ENCODE measurements at regions not wholly inside any gene's neighbourhood (a gene's known extent, or its start where the extent isn't known, plus 50 kb on each side); places are given as distances from the start of the nearest gene placed in this dataset.
"Not testable (repeated sequence)": the region's sequence is repeated elsewhere in the genome, so short reads cannot be mapped to it uniquely, and the experiment has no call there.

DNA sequence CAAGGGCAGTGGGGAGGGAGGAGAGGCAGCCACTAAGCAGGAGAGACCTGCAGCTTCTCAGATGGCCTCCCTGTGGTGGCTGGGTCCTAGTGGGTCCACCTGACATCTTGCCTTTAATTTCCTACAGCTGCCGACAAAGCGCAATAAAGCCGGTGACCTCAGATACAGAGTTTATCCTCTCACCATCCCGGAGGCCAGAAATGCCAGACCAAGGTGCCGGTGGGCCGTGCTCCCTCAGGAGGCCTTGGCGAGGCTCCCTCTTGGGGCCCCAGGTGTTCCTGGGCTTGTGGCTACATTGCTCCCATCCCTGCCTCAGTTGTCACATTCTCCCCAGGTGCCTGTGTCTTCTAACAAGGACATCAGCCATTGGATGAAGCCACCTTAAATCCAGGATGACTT is 103.0 kb downstream of the ADRA2C start:
- DNase-seq (ENCODE audit: low spot score in 2 of 2) (no peak), ATAC-seq (replicated peaks; ENCODE audit: extremely low read depth, poor library complexity, severe bottlenecking) (no peak)
- Mint-ChIP-seq H3K36me3 (ENCODE audit: insufficient read depth) (peaks cover 1% of the 10 kb centered on the region), H3K27me3 (peaks cover 71% of the 10 kb centered on the region), H3K4me3 (no peak overlapping the region), H3K9me3 (no peaks in the 10 kb centered on the region), H3K27ac (ENCODE audit: low read depth) (no peak overlapping the region), H3K4me1 (peaks cover 20% of the 10 kb centered on the region)

DNA sequence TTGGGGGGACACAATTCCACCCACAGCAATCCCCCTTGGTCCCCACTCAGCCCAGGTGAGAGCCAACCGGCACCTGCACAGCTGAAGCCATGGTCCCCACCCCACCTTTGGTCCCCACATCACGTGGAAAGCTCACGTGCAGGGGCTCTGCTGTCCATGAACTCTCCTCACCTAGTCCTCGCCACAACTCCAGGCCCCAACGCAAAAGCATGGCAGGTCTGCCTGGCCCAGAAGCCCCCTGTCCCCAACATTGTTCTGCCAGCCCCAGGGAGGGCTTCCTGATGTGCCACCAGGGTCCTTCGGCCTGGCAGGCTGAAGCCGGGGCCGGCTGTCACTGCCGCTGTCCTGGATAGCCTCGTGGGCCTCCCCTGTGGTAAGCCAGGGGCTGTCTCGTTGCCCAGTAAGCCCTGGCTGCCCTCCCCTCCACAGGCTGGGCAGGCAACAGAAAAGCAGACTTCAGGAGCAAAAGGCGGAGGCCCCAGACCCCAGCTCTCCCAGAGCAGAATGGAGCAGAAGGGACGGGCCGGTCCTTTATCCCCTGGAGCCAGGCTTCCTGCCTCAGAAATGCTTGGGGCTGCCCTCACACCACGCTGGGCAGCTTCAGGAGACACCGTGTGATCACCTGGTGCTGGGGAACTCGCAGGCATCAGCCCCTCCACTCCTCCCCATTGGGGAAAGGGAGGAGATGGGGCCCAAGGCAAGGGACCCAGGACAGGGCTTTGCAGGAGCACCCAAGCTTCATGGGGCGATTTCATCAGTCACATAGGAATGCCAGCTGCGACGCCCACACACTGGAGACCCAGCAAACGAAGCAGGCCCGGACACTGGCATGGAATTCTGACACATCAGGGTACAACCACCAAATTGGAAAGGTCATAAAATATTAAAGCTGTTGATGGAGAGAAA is 103.7 kb downstream of the ADRA2C start:
- DNase-seq (ENCODE audit: low spot score in 2 of 2) (no peak), ATAC-seq (replicated peaks; ENCODE audit: extremely low read depth, poor library complexity, severe bottlenecking) (no peak)
- H3K4me1 Mint-ChIP-seq = peaks cover 20% of the 10 kb centered on the region
- no peaks in the 10 kb centered on the region for H3K9me3 Mint-ChIP-seq
- H3K27ac Mint-ChIP-seq (ENCODE audit: low read depth) = no peak overlapping the region
- H3K36me3 Mint-ChIP-seq (ENCODE audit: insufficient read depth) = peaks cover 1% of the 10 kb centered on the region
- H3K4me3 Mint-ChIP-seq = peak overlapping the region; percentile 58
- H3K27me3 Mint-ChIP-seq = peaks cover 78% of the 10 kb centered on the region

DNA sequence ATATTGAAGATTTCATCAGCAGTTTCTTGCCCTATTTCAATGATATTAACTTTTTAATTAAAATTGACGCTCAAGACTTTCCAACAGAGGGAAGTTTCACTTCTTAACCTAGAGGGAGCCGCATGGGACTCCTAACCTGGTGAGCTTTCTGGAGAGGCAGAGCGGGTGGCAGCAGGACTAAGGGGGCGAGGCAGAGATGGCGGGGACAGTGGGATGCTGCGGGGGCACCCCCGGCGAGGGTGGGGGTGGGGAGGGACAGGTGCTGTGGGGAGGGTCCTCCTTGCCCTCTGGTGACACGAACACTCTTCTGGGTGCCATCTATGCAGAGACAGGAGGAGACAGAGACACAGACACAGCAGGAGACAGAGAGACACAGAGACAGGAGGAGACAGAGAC is 104.4 kb downstream of the ADRA2C start:
- Mint-ChIP-seq H3K4me3 (peak overlapping the region; percentile 58), H3K36me3 (ENCODE audit: insufficient read depth) (peaks cover 1% of the 10 kb centered on the region), H3K27me3 (peaks cover 85% of the 10 kb centered on the region), H3K27ac (ENCODE audit: low read depth) (no peak overlapping the region), H3K9me3 (no peaks in the 10 kb centered on the region), H3K4me1 (peaks cover 20% of the 10 kb centered on the region)
- DNase-seq (ENCODE audit: low spot score in 2 of 2) (no peak), ATAC-seq (replicated peaks; ENCODE audit: extremely low read depth, poor library complexity, severe bottlenecking) (no peak)

DNA sequence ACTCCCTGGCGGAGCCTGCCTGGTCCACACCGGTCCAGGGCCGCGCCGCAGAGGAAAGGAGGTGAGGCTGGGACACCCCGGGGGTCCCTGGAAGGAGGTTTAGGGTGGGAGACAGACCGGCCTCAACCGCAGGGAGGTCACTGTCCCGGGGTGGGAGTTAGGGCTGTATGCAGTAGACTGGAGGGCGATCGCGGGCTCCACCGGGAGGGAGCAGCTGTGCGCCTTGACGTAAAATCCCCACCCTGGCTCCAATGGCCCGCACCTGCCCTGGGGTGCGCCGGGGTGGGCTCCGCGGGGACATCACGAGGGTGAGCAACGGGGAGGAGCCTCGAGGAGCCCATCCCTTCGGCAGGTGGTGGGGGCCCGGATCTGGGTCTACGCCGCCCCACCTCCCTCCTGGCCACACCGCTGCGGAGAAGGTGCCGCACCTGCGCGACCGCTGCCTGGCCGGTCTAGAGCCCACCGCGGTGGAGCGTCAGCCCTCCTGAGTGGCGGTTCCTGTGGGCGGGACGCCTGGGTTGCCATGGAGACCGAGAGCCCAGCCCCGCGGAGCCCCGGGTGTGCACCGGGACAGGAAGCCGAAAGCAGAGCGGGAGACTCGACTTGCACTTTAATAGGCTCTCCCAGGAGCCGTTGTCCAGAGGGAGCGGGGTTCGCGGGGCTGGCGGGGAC is 105.1 kb downstream of the ADRA2C start:
- no peak overlapping the region for H3K27ac Mint-ChIP-seq (ENCODE audit: low read depth)
- peaks cover 88% of the 10 kb centered on the region for H3K27me3 Mint-ChIP-seq
- peaks cover 20% of the 10 kb centered on the region for H3K4me1 Mint-ChIP-seq
- no peaks in the 10 kb centered on the region for H3K9me3 Mint-ChIP-seq
- ATAC-seq (replicated peaks; ENCODE audit: extremely low read depth, poor library complexity, severe bottlenecking) = peak; percentile 28
- H3K4me3 Mint-ChIP-seq = peak overlapping the region; percentile 58
- H3K36me3 Mint-ChIP-seq (ENCODE audit: insufficient read depth) = peaks cover 1% of the 10 kb centered on the region
- DNase-seq (ENCODE audit: low spot score in 2 of 2) = peak in 1 of 2 donors; percentile 26

DNA sequence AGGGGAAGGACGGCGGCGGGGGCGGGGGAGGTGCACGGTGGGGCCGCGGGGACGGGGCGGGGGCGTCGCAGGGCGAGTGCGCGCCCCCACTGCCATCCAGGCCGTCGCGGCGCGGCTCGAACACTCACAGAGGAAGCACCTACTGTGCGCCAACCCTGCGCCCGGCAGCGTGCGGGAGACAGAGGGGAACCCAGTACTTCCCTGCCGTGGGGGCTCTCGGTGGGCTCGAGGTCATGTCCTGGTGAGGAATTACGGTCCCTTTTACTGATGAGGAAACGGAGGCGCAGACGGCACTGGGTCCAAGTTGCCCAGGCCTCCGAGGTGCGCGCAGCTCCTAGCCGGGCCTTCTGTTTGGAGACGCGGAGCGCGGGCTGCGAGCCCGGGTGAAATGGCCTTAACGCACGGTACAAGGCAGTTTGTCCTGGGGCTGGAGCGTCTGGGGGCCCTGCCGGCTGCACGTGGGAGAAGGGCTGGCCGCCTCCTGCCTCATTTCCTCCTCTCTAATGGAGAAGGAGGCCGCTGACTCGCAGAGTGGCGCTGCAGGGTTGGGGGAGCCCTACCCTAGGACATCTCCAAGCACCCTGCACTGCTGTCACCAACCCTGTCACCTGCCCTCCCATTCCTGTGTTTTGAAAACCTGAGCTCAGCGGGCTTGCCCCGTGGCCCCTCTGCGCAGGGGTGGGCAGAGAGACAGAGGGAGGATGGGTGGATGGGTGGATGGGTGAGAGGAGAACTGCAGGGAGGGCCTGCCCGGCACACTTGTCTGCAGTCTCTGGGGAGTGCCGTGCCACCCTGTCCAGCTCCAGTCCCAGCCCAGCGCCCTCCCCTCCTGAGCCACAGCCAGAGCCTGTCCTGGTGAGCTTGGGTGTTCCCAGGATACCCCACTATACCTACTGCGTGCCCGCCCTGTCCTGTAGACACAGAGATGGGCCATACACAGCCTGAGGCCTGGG is 106.0 kb downstream of the ADRA2C start:
- Mint-ChIP-seq H3K9me3 (no peaks in the 10 kb centered on the region), H3K4me3 (peak overlapping the region; percentile 58), H3K36me3 (ENCODE audit: insufficient read depth) (peaks cover 1% of the 10 kb centered on the region), H3K27me3 (peaks cover 90% of the 10 kb centered on the region), H3K4me1 (peaks cover 20% of the 10 kb centered on the region), H3K27ac (ENCODE audit: low read depth) (no peak overlapping the region)
- DNase-seq (ENCODE audit: low spot score in 2 of 2) (no peak), ATAC-seq (replicated peaks; ENCODE audit: extremely low read depth, poor library complexity, severe bottlenecking) (no peak)

DNA sequence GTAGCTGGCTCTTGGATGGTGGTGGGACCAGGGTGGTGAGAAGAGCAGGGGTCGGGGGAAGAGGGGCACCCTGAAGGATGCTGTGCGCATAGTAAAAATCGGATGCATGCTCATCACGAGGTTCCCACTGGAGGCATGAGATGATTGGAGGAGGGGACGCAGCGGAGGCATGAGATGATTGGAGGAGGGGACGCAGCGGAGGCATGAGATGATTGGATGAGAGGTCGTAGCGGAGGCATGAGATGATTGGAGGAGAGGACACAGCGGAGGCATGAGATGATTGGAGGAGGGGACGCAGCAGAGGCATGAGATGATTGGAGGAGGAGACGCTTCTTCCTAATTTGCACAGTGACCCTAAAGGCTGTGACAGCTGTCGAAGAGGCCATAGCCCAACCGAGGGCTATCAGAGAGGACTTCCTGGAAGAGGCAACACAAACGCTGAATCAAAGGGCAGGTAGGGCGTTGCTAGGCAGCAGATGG is 106.7 kb downstream of the ADRA2C start:
- Mint-ChIP-seq H3K27ac (ENCODE audit: low read depth) (no peak overlapping the region), H3K4me3 (no peak overlapping the region), H3K27me3 (peaks cover 90% of the 10 kb centered on the region), H3K9me3 (no peaks in the 10 kb centered on the region), H3K36me3 (ENCODE audit: insufficient read depth) (peaks cover 1% of the 10 kb centered on the region), H3K4me1 (peaks cover 21% of the 10 kb centered on the region)
- DNase-seq (ENCODE audit: low spot score in 2 of 2) (no peak), ATAC-seq (replicated peaks; ENCODE audit: extremely low read depth, poor library complexity, severe bottlenecking) (no peak)

DNA sequence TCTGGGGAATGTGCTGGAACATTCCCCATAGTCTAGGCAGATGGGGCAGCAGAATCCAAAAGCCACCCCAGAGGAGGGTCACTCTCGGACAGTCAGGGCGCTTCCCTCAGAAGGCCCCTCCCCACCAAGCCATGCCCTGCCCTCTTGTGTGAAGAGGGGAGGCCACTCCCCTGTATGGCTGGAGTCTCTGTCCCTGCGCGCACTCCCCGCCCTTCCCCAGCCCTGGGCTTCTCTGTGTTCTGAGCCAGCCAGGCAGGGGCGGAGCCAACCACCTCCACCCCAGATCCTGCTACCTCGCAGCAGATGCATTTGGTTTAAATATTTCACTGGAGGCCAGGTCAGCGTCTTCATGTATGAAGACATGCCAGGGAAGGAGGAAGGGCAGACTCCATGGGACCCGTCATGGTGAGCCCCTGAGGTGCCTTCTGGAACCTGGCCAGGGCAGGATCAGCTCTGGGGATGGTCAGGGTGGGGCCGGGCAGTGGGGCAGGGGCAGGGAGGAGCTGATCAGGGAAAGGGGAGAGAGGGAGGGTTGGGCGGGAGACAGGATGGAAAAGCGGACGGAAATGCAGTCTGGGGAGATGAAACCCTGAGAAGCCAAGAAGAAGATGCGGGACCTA is 107.3 kb downstream of the ADRA2C start:
- no peak for ATAC-seq (replicated peaks; ENCODE audit: extremely low read depth, poor library complexity, severe bottlenecking)
- H3K4me1 Mint-ChIP-seq = peaks cover 28% of the 10 kb centered on the region
- H3K9me3 Mint-ChIP-seq = no peaks in the 10 kb centered on the region
- peaks cover 1% of the 10 kb centered on the region for H3K36me3 Mint-ChIP-seq (ENCODE audit: insufficient read depth)
- peaks cover 90% of the 10 kb centered on the region for H3K27me3 Mint-ChIP-seq
- H3K4me3 Mint-ChIP-seq = no peak overlapping the region
- DNase-seq (ENCODE audit: low spot score in 2 of 2) = no peak
- no peak overlapping the region for H3K27ac Mint-ChIP-seq (ENCODE audit: low read depth)

DNA sequence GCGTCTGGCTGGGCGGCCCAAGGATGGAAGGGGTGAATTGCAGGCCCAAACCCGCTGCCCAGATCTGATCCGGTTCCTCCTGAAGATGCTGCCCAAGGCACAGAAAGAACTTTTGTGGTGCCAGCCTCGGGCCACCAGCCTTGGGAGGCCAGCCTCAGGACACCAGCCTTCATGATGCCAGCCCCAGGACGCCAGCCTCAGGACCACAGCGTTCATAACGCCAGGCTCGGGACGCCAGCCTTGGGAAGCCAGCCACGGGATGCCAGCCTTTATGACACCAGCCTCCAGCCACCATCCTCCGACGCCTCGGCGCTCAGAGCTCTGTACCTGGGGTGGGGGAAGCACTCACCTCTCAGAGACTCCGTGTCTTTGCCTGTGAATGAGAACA is 107.8 kb downstream of the ADRA2C start:
- Mint-ChIP-seq H3K4me1 (peaks cover 33% of the 10 kb centered on the region), H3K27me3 (peaks cover 90% of the 10 kb centered on the region), H3K36me3 (ENCODE audit: insufficient read depth) (peaks cover 1% of the 10 kb centered on the region), H3K4me3 (no peak overlapping the region), H3K9me3 (no peaks in the 10 kb centered on the region), H3K27ac (ENCODE audit: low read depth) (no peak overlapping the region)
- ATAC-seq (replicated peaks; ENCODE audit: extremely low read depth, poor library complexity, severe bottlenecking) = no peak
- no peak for DNase-seq (ENCODE audit: low spot score in 2 of 2)

DNA sequence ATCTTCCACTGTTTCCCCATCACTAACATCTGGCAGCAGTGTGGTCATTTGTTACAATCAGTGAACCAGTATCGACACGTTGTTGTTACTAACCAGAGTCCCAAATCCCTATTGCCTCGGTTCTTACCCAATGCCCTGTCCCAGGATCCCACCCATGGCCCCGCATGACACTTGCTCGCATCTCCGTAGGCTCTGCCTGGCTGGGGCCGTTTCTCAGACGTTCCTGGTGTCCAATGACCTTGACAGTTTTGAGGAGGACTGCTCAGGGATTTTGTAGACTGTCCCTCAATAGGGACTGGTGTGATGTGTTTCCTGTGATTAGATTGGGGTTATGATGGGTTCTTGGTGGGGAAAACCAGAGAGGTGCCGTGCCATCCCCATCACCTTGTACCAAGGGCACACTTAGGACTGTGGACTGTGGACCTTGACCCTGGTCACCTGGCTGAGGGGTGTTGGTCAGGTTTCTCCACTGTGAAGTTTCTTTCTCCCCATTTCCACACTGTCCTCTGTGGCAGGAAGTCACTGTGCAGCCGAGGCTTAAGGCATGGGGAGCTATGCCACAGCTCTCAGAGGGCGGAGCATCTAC is 108.4 kb downstream of the ADRA2C start:
- Mint-ChIP-seq H3K4me3 (no peak overlapping the region), H3K36me3 (ENCODE audit: insufficient read depth) (peaks cover 1% of the 10 kb centered on the region), H3K27me3 (peaks cover 87% of the 10 kb centered on the region), H3K4me1 (peaks cover 39% of the 10 kb centered on the region), H3K27ac (ENCODE audit: low read depth) (no peak overlapping the region), H3K9me3 (no peaks in the 10 kb centered on the region)
- no peak for DNase-seq (ENCODE audit: low spot score in 2 of 2)
- no peak for ATAC-seq (replicated peaks; ENCODE audit: extremely low read depth, poor library complexity, severe bottlenecking)

DNA sequence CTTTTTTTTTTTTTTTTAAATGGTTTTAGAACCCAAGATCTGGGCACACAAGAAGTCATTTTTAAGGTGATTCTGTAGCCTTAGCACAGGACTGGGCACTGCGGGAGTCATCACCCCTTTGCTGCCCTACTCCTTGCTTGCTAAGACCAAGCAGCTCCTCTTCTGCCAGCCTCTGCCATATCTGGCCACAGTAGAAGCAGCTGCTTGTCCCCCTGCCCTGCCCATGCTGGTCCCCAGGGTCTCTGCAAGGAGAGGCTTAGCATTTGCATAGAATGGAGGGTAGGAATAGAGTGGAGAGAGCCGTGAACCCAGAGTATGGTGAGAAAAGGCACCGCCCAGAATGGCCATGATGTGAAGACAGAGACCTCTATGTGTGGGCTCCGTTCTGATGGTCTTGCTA is 109.3 kb downstream of the ADRA2C start:
- H3K4me1 Mint-ChIP-seq = peaks cover 45% of the 10 kb centered on the region
- H3K27ac Mint-ChIP-seq (ENCODE audit: low read depth) = no peak overlapping the region
- DNase-seq (ENCODE audit: low spot score in 2 of 2) (no peak), ATAC-seq (replicated peaks; ENCODE audit: extremely low read depth, poor library complexity, severe bottlenecking) (no peak)
- no peak overlapping the region for H3K4me3 Mint-ChIP-seq
- H3K9me3 Mint-ChIP-seq = no peaks in the 10 kb centered on the region
- H3K36me3 Mint-ChIP-seq (ENCODE audit: insufficient read depth) = peaks cover 1% of the 10 kb centered on the region
- H3K27me3 Mint-ChIP-seq = peaks cover 82% of the 10 kb centered on the region

DNA sequence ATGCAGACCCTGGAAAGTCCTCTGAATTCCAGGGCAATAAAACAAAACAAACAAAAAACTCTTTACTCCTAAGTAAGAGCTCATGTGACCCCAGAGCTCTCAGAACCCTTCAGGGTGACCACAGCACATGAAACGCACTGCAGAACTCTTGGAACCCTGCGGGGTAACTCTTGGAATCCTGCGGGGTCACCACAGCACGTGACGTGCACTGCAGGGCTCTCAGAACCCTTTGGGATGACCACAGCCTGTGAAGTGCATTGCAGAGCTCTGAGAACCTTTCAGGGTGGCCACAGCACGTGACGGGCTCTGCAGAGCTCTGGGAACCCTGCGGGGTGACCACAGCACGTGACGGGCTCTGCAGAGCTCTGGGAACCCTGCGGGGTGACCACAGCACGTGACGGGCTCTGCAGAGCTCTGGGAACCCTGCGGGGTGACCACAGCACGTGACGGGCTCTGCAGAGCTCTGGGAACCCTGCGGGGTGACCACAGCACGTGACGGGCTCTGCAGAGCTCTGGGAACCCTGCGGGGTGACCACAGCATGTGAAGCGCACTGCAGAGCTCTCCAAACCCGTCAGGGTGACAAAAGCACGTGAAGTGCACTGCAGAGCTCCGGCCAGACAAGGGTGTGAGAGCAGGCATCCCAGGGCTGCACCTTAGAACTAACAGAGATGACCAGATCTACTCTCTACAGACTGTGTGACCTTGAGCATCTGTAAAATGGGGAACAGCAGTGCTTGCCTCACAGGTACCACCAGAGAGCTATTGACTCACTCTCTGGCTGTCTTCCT is 110.1 kb downstream of the ADRA2C start:
- ATAC-seq (replicated peaks; ENCODE audit: extremely low read depth, poor library complexity, severe bottlenecking); DNase-seq (ENCODE audit: low spot score in 2 of 2); H3K27ac Mint-ChIP-seq (ENCODE audit: low read depth); H3K36me3 Mint-ChIP-seq (ENCODE audit: insufficient read depth); H3K9me3 Mint-ChIP-seq; H3K4me3 Mint-ChIP-seq: not testable (repeated sequence)
- peaks cover 82% of the 10 kb centered on the region for H3K27me3 Mint-ChIP-seq
- peaks cover 41% of the 10 kb centered on the region for H3K4me1 Mint-ChIP-seq
